GM10266 (cell line): ENCODE measurements at regions not wholly inside any gene's neighbourhood (a gene's known extent, or its start where the extent isn't known, plus 50 kb on each side); places are given as distances from the start of the nearest gene placed in this dataset.

Experiments
- DNase-seq: peaks from one replicate; pipeline ENCODE4 v3.0.0; 2012; ENCODE audit errors: extremely low spot score
- CTCF ChIP-seq: IDR thresholded peaks from 2 replicates; pipeline ENCODE4 v1.5.1; 2012; ENCODE audit warnings: mild to moderate bottlenecking, low read depth; ENCODE audit not compliant: control insufficient read depth, insufficient read depth; ENCODE audit errors: missing control alignments

GRCh38 chr9:19660019-19660418 lies 128.8 kb downstream of the SLC24A2 start:
- TF ChIP-seq CTCF, result no peak
- DNase-seq, result no peak

GRCh38 chr9:19656704-19657103 lies 132.1 kb downstream of the SLC24A2 start:
- DNase-seq, result no peak
- TF ChIP-seq CTCF, result no peak

GRCh38 chr9:19651681-19652080 lies 137.2 kb downstream of the SLC24A2 start:
- DNase-seq, result no peak
- TF ChIP-seq CTCF, result no peak

GRCh38 chr9:19650312-19650711 lies 138.5 kb downstream of the SLC24A2 start:
- no peak for TF ChIP-seq CTCF

GRCh38 chr9:19649336-19650041 lies 139.3 kb downstream of the SLC24A2 start:
- no peak for DNase-seq
- no peak for TF ChIP-seq CTCF

More at GRCh38 chr9:19650312-19650711, 138.5 kb downstream of the SLC24A2 start:
- no peak for DNase-seq

GRCh38 chr9:19648672-19649071 lies 140.2 kb downstream of the SLC24A2 start:
- DNase-seq, result no peak
- no peak for TF ChIP-seq CTCF

- TF ChIP-seq CTCF, result no peak
- no peak for DNase-seq
Observed at GRCh38 chr9:19643875-19644274, 145.0 kb downstream of the SLC24A2 start.
